ENCODE measurements at regions not wholly inside any gene's neighbourhood (a gene's known extent, or its start where the extent isn't known, plus 50 kb on each side); places are given as distances from the start of the nearest gene placed in this dataset.
A peak's percentile ranks its signal among the peaks of the same experiment; 100 is the strongest.

GRCh38 chr4:59180161-59180560 is 2020.0 kb upstream of the ADGRL3 start:
- WGBS = 72% methylated on average over 11 of the region's 11 CpGs
- Histone ChIP-seq H3K4me1 (no peaks in the 10 kb centered on the region), H3K9me3 (no peaks in the 10 kb centered on the region), H3K27ac (replicated peaks in 1 of 4) (no peak overlapping the region), H3K4me3 (no peak overlapping the region), H3K36me3 (no peaks in the 10 kb centered on the region), H3K27me3 (no peaks in the 10 kb centered on the region)
- TF ChIP-seq POLR2AphosphoS5 (IDR thresholded peaks at IDR 0.05) (no peak), CTCF (IDR thresholded peaks at IDR 0.05) (no peak), POLR2A (IDR thresholded peaks at IDR 0.05; ENCODE audit: low read depth) (no peak), EP300 (IDR thresholded peaks at IDR 0.05) (no peak)
- intact Hi-C loops (cut with DNase I) = no loop called here
- no peak for DNase-seq (ENCODE audit: extremely low spot score)

GRCh38 chr4:59180969-59181368 is 2019.2 kb upstream of the ADGRL3 start:
- DNase-seq (ENCODE audit: extremely low spot score) = no peak
- H3K27ac ChIP-seq (replicated peaks in 1 of 4) = no peak overlapping the region
- intact Hi-C loops (cut with DNase I) = no loop called here
- no peaks in the 10 kb centered on the region for H3K4me1 ChIP-seq
- no peak overlapping the region for H3K4me3 ChIP-seq
- H3K9me3 ChIP-seq = no peaks in the 10 kb centered on the region
- no peaks in the 10 kb centered on the region for H3K27me3 ChIP-seq
- H3K36me3 ChIP-seq = no peaks in the 10 kb centered on the region
- no peak for TF ChIP-seq POLR2AphosphoS5 (IDR thresholded peaks at IDR 0.05)
- no peak for TF ChIP-seq CTCF (IDR thresholded peaks at IDR 0.05)
- no peak for TF ChIP-seq EP300 (IDR thresholded peaks at IDR 0.05)
- TF ChIP-seq POLR2A (IDR thresholded peaks at IDR 0.05; ENCODE audit: low read depth) = no peak

- 15% methylated on average over 2 of the region's 2 CpGs for WGBS
- TF ChIP-seq POLR2A (IDR thresholded peaks at IDR 0.05; ENCODE audit: low read depth) (no peak), POLR2AphosphoS5 (IDR thresholded peaks at IDR 0.05) (no peak), CTCF (IDR thresholded peaks at IDR 0.05) (no peak), EP300 (IDR thresholded peaks at IDR 0.05) (no peak)
- Histone ChIP-seq H3K27me3 (no peaks in the 10 kb centered on the region), H3K27ac (replicated peaks in 1 of 4) (no peak overlapping the region), H3K4me1 (peaks cover 0 to 5% (median 2%) of the 10 kb centered on the region in 4 donors), H3K36me3 (no peaks in the 10 kb centered on the region), H3K9me3 (no peaks in the 10 kb centered on the region), H3K4me3 (no peak overlapping the region)
- intact Hi-C loops (cut with DNase I) = no loop called here
- no peak for DNase-seq (ENCODE audit: extremely low spot score)
Measured at GRCh38 chr4:59195839-59196238, 2004.3 kb upstream of the ADGRL3 start.

GRCh38 chr4:59200992-59201391 is 1999.1 kb upstream of the ADGRL3 start:
- TF ChIP-seq POLR2AphosphoS5 (IDR thresholded peaks at IDR 0.05) = no peak
- TF ChIP-seq CTCF (IDR thresholded peaks at IDR 0.05) = no peak
- no peak for TF ChIP-seq POLR2A (IDR thresholded peaks at IDR 0.05; ENCODE audit: low read depth)
- no peak for TF ChIP-seq EP300 (IDR thresholded peaks at IDR 0.05)
- Histone ChIP-seq H3K9me3 (no peaks in the 10 kb centered on the region), H3K27me3 (no peaks in the 10 kb centered on the region), H3K4me1 (peaks cover 0 to 14% (median 3%) of the 10 kb centered on the region in 4 donors), H3K4me3 (no peak overlapping the region), H3K36me3 (no peaks in the 10 kb centered on the region), H3K27ac (replicated peaks in 1 of 4) (peak overlapping the region in 1 of 4 donors; percentile 13)
- no peak for DNase-seq (ENCODE audit: extremely low spot score)
- 53% methylated on average over 2 of the region's 2 CpGs for WGBS
- intact Hi-C loops (cut with DNase I) = no loop called here

GRCh38 chr4:59217910-59218631 is 1982.1 kb upstream of the ADGRL3 start:
- no peak overlapping the region for H3K4me3 ChIP-seq
- 74% methylated on average over 5 of the region's 5 CpGs for WGBS

More at GRCh38 chr4:59217910-59218631, 1982.1 kb upstream of the ADGRL3 start:
- TF ChIP-seq EP300 (IDR thresholded peaks at IDR 0.05) (no peak), POLR2A (IDR thresholded peaks at IDR 0.05; ENCODE audit: low read depth) (no peak), CTCF (IDR thresholded peaks at IDR 0.05) (no peak), POLR2AphosphoS5 (IDR thresholded peaks at IDR 0.05) (no peak)
- no peak overlapping the region for H3K27ac ChIP-seq (replicated peaks in 1 of 4)
- no peaks in the 10 kb centered on the region for H3K36me3 ChIP-seq
- H3K4me1 ChIP-seq = no peaks in the 10 kb centered on the region
- no peak for DNase-seq (ENCODE audit: extremely low spot score)
- intact Hi-C loops (cut with DNase I) = no loop called here
- no peaks in the 10 kb centered on the region for H3K9me3 ChIP-seq
- no peaks in the 10 kb centered on the region for H3K27me3 ChIP-seq
